ENCODE measurements at regions not wholly inside any gene's neighbourhood (a gene's known extent, or its start where the extent isn't known, plus 50 kb on each side); places are given as distances from the start of the nearest gene placed in this dataset.

DNA sequence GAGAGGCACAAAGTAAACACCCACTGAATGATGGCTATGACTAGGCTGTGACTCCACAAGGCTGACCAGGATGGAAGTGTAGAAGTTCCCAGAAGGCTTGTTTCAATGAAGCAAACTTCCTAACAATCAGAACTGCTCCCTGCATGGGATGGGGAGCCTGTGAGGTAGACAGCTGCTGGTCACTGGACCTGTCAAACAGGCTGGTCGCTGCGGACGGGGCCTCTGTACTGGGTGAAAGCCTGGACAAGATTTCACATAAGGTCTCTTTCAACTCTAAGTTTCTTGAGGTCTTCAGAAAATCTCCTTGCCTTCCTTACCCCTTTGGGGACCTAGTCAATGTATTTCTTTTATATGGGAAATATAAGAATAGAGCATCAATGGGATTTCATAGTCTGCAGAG, 438.2 kb downstream of the BUD13 start:
- POLR2A ChIA-PET, result no interaction called here
- 40% methylated on average over 1 of the region's 3 CpGs for WGBS (ENCODE audit: low lambda C conversion rate)
- no peak for FAIRE-seq

More for the DNA sequence above, 438.2 kb downstream of the BUD13 start:
- ATAC-seq, result no peak
- no peak overlapping the region for H2AFZ ChIP-seq (ENCODE audit: low read length)
- in situ Hi-C loops (cut with HindIII; ENCODE audit: extremely low pct_ligation_motif_present, low pct_unique_long_range_greater_than_20kb), result no loop called here
- CTCF ChIA-PET (ENCODE audit: low intra/inter-chr PET ratio, low total read pairs), result no interaction called here
- H3K27me3 ChIP-seq (ENCODE audit: control insufficient read depth in 1 of 2, insufficient read depth in 2 of 2, low read length in 2 of 2), result no peaks in the 10 kb centered on the region; a peak in 1 of 5 replicates
- H3K4me1 ChIP-seq (ENCODE audit: insufficient read depth, low read length), result peaks cover 29% of the 10 kb centered on the region
- BruUV-seq (replicated peaks), result no TSS peak
- TF ChIP-seq ZNF510 (CRISPR knock-in tag; IDR thresholded peaks at IDR 0.05; ENCODE audit: low read depth) (no peak), ARNTL (CRISPR knock-in tag; IDR thresholded peaks at IDR 0.05) (no peak), ZNF263 (CRISPR knock-in tag; IDR thresholded peaks at IDR 0.05) (no peak), ZNF543 (CRISPR knock-in tag; IDR thresholded peaks at IDR 0.05) (no peak), SALL2 (CRISPR knock-in tag; IDR thresholded peaks at IDR 0.05) (no peak), NCOA5 (CRISPR knock-in tag; IDR thresholded peaks at IDR 0.05) (no peak), STAG1 (CRISPR knock-in tag; IDR thresholded peaks at IDR 0.05) (no peak), ZFP36L1 (CRISPR knock-in tag; IDR thresholded peaks at IDR 0.05) (no peak)
- TF ChIP-seq, protein P1, sequence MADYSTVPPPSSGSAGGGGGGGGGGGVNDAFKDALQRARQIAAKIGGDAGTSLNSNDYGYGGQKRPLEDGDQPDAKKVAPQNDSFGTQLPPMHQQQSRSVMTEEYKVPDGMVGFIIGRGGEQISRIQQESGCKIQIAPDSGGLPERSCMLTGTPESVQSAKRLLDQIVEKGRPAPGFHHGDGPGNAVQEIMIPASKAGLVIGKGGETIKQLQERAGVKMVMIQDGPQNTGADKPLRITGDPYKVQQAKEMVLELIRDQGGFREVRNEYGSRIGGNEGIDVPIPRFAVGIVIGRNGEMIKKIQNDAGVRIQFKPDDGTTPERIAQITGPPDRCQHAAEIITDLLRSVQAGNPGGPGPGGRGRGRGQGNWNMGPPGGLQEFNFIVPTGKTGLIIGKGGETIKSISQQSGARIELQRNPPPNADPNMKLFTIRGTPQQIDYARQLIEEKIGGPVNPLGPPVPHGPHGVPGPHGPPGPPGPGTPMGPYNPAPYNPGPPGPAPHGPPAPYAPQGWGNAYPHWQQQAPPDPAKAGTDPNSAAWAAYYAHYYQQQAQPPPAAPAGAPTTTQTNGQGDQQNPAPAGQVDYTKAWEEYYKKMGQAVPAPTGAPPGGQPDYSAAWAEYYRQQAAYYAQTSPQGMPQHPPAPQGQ (CRISPR knock-in tag; IDR thresholded peaks at IDR 0.05; ENCODE audit: borderline replicate concordance), result no peak
- TF ChIP-seq, protein P2, sequence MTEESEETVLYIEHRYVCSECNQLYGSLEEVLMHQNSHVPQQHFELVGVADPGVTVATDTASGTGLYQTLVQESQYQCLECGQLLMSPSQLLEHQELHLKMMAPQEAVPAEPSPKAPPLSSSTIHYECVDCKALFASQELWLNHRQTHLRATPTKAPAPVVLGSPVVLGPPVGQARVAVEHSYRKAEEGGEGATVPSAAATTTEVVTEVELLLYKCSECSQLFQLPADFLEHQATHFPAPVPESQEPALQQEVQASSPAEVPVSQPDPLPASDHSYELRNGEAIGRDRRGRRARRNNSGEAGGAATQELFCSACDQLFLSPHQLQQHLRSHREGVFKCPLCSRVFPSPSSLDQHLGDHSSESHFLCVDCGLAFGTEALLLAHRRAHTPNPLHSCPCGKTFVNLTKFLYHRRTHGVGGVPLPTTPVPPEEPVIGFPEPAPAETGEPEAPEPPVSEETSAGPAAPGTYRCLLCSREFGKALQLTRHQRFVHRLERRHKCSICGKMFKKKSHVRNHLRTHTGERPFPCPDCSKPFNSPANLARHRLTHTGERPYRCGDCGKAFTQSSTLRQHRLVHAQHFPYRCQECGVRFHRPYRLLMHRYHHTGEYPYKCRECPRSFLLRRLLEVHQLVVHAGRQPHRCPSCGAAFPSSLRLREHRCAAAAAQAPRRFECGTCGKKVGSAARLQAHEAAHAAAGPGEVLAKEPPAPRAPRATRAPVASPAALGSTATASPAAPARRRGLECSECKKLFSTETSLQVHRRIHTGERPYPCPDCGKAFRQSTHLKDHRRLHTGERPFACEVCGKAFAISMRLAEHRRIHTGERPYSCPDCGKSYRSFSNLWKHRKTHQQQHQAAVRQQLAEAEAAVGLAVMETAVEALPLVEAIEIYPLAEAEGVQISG (CRISPR knock-in tag; IDR thresholded peaks at IDR 0.05), result no peak
- no peaks in the 10 kb centered on the region for H3K79me2 ChIP-seq (ENCODE audit: insufficient read depth, low read length)
- H3K4me3 ChIP-seq (replicated peaks in 1 of 3; ENCODE audit: insufficient read depth in 1 of 3, low read depth in 2 of 3, low read length in 3 of 3), result no peak overlapping the region
- no peaks in the 10 kb centered on the region for H3K9me3 ChIP-seq (ENCODE audit: low read length)
- intact Hi-C loops (cut with micrococcal nuclease; ENCODE audit: unreplicated experiment), result no loop called here
- DNase-seq (ENCODE audit: low spot score), result no peak
- H3K4me2 ChIP-seq (ENCODE audit: low read depth, low read length), result no peak overlapping the region
- H3K9ac ChIP-seq (ENCODE audit: insufficient read depth, low read depth, low read length), result no peak overlapping the region
- H4K20me1 ChIP-seq (ENCODE audit: insufficient read depth, low read length), result no peaks in the 10 kb centered on the region
- no peak overlapping the region for H3K27ac ChIP-seq (ENCODE audit: extremely low read length, insufficient read depth, low read length)
- H3K36me3 ChIP-seq (replicated peaks in 1 of 2; ENCODE audit: control insufficient read depth in 1 of 2, insufficient read depth in 2 of 2, low read length in 2 of 2), result no peaks in the 10 kb centered on the region

All from HepG2 (cell line).